ENCODE measurements at regions not wholly inside any gene's neighbourhood (a gene's known extent, or its start where the extent isn't known, plus 50 kb on each side); places are given as distances from the start of the nearest gene placed in this dataset.

- no peak for TF ChIP-seq NPAS2 (CRISPR knock-in tag; IDR thresholded peaks at IDR 0.05; ENCODE audit: borderline replicate concordance)
- TF ChIP-seq EP300 (IDR thresholded peaks at IDR 0.05) = no peak
- TF ChIP-seq CTCF (IDR thresholded peaks at IDR 0.05) = no peak
- TF ChIP-seq SMC3 (IDR thresholded peaks at IDR 0.05) = no peak
- TF ChIP-seq CHD4 (IDR thresholded peaks at IDR 0.05; ENCODE audit: borderline replicate concordance) = no peak
- TF ChIP-seq POLR2A (IDR thresholded peaks at IDR 0.05; ENCODE audit: low read length) = no peak
- no peak for TF ChIP-seq CEBPB (IDR thresholded peaks at IDR 0.05)
- TF ChIP-seq GATA3 (IDR thresholded peaks at IDR 0.05; ENCODE audit: borderline replicate concordance) = no peak
- no peak for TF ChIP-seq SREBF2 (IDR thresholded peaks at IDR 0.05)
- TF ChIP-seq ELK1 (IDR thresholded peaks at IDR 0.05; ENCODE audit: low read depth, low read length) = no peak
- no peak for TF ChIP-seq MAZ (IDR thresholded peaks at IDR 0.05; ENCODE audit: borderline replicate concordance, low read depth, low read length)
- TF ChIP-seq MAFK (IDR thresholded peaks at IDR 0.05; ENCODE audit: partially characterized antibody) = no peak
- no peak for TF ChIP-seq MYC (IDR thresholded peaks at IDR 0.05; ENCODE audit: borderline replicate concordance, low read length)
Measured at GRCh38 chr3:67798412-67798811, 144.0 kb upstream of the SUCLG2 start.

Measured in A549 (cell line).